ENCODE measurements at regions not wholly inside any gene's neighbourhood (a gene's known extent, or its start where the extent isn't known, plus 50 kb on each side); places are given as distances from the start of the nearest gene placed in this dataset.
"Not testable (repeated sequence)": the region's sequence is repeated elsewhere in the genome, so short reads cannot be mapped to it uniquely, and the experiment has no call there.

DNA sequence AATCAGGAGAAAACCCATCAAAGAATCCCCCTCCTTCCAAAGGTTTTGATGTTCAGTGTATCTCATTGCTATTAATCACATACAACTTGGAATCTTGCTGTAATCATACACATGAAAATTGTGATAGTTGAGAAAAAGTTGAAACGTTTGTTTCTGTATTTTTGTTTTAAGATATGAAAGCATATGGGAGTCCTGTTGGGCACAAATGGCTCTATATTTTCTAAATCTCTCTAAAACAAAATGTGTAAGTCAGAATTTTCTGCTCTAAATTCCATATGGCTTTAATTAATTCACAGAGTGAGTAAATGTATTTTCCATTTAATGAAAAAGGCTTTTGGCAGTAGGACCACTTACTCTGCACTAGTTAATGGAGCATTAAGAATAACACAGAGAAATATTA lies 140.2 kb downstream of the MOSPD2 start:
- no peak overlapping the region for H3K9ac ChIP-seq
- TF ChIP-seq, protein P1, sequence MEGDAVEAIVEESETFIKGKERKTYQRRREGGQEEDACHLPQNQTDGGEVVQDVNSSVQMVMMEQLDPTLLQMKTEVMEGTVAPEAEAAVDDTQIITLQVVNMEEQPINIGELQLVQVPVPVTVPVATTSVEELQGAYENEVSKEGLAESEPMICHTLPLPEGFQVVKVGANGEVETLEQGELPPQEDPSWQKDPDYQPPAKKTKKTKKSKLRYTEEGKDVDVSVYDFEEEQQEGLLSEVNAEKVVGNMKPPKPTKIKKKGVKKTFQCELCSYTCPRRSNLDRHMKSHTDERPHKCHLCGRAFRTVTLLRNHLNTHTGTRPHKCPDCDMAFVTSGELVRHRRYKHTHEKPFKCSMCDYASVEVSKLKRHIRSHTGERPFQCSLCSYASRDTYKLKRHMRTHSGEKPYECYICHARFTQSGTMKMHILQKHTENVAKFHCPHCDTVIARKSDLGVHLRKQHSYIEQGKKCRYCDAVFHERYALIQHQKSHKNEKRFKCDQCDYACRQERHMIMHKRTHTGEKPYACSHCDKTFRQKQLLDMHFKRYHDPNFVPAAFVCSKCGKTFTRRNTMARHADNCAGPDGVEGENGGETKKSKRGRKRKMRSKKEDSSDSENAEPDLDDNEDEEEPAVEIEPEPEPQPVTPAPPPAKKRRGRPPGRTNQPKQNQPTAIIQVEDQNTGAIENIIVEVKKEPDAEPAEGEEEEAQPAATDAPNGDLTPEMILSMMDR (IDR thresholded peaks at IDR 0.05), result no peak
- H3K4me1 ChIP-seq, result no peaks in the 10 kb centered on the region
- H3K27me3 ChIP-seq (ENCODE audit: control insufficient read depth, insufficient read depth, low read length), result no peaks in the 10 kb centered on the region
- H3K4me3 ChIP-seq (ENCODE audit: low read depth, low read length), result no peak overlapping the region
- no peak overlapping the region for H2AFZ ChIP-seq
- no peak overlapping the region for H3K27ac ChIP-seq
- H3K79me2 ChIP-seq, result no peaks in the 10 kb centered on the region
- no peak overlapping the region for H3K4me2 ChIP-seq (ENCODE audit: low read length)
- no peaks in the 10 kb centered on the region for H3K9me3 ChIP-seq (ENCODE audit: control insufficient read depth, low read length)
- no peaks in the 10 kb centered on the region for H3K36me3 ChIP-seq (ENCODE audit: control insufficient read depth, insufficient read depth, low read length)

DNA sequence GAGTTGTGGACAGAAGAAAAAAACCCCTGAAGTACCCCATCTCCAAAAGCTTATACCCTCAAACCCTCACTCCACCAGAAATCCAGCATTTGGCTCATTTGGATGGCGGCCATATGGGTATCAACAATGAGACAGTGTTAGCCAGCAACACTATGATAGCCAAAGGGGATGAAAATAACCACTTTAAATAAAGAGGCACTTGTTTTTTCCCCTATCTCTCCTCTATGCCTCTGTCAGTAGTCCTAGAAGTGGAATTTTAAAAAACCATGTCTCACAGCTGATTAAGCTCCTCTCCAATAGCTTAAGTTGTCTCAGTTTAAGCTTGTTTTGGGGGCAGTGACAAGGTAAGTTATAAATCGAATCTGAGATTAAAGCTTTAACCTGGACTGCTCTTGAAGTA lies 124.0 kb downstream of the MOSPD2 start:
- Histone ChIP-seq H3K4me1 (no peaks in the 10 kb centered on the region), H3K4me3 (ENCODE audit: low read depth, low read length) (no peak overlapping the region), H3K36me3 (ENCODE audit: control insufficient read depth, insufficient read depth, low read length) (no peaks in the 10 kb centered on the region), H3K79me2 (no peaks in the 10 kb centered on the region), H2AFZ (no peak overlapping the region), H3K9ac (no peak overlapping the region), H3K27me3 (ENCODE audit: control insufficient read depth, insufficient read depth, low read length) (no peaks in the 10 kb centered on the region), H3K9me3 (ENCODE audit: control insufficient read depth, low read length) (no peaks in the 10 kb centered on the region), H3K27ac (no peak overlapping the region), H3K4me2 (ENCODE audit: low read length) (no peak overlapping the region)
- TF ChIP-seq, protein P1 (IDR thresholded peaks at IDR 0.05), result no peak

DNA sequence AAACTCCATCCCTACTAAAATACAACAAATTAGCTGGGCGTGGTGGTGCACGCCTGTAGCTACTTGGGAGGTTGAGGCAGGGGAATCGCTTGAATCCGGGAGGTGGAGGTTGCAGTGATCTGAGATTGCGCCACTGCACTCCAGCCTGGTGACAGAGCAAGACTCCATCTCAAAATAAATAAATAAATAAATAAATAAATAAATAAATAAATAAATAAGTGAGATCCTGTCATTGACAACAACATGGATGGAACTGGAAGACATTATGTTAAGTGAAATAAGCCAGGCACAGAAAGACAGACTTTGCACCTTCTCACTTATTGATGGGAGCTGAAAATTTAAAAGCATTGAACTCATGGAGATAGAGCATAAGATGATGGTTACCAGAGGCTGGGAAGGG lies 111.2 kb downstream of the MOSPD2 start:
- H3K9me3 ChIP-seq (ENCODE audit: control insufficient read depth, low read length); H3K79me2 ChIP-seq; H3K4me3 ChIP-seq (ENCODE audit: low read depth, low read length); H3K9ac ChIP-seq; H3K27me3 ChIP-seq (ENCODE audit: control insufficient read depth, insufficient read depth, low read length); H2AFZ ChIP-seq; H3K4me2 ChIP-seq (ENCODE audit: low read length); H3K36me3 ChIP-seq (ENCODE audit: control insufficient read depth, insufficient read depth, low read length); H3K4me1 ChIP-seq; H3K27ac ChIP-seq: not testable (repeated sequence)
